Left renal cortex interstitium (tissue), 4 donors: ENCODE measurements at regions not wholly inside any gene's neighbourhood (a gene's known extent, or its start where the extent isn't known, plus 50 kb on each side); places are given as distances from the start of the nearest gene placed in this dataset.
"Not testable (repeated sequence)": the region's sequence is repeated elsewhere in the genome, so short reads cannot be mapped to it uniquely, and the experiment has no call there.

Source experiments
- DNase-seq, 4 donors: peaks; one replicate each; pipeline ENCODE4 v3.0.0-alpha.2; 2013; ENCODE audit warnings: low read depth in 4 of 4, low spot score in 2 of 4, missing footprints in 1 of 4

DNA sequence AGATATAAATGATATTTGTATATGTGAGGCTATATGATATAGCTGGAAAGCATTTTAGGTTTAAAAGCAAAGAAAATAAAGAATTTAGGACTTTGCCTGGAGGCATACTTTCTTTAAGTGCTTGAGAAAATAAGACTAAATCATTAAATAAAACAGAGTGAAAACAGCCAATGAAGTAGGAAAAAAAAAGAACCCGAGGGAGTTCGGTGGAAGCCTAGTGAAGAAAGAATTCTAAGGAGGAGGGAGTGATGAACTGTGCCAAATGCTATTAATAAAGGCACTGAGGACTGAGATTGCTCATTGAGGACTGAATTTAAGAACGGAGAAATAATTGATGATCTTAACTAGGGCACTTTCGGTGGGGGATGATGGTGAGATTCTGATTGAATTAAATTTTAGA lies 573.5 kb downstream of the DSC3 start:
- no peak for DNase-seq

DNA sequence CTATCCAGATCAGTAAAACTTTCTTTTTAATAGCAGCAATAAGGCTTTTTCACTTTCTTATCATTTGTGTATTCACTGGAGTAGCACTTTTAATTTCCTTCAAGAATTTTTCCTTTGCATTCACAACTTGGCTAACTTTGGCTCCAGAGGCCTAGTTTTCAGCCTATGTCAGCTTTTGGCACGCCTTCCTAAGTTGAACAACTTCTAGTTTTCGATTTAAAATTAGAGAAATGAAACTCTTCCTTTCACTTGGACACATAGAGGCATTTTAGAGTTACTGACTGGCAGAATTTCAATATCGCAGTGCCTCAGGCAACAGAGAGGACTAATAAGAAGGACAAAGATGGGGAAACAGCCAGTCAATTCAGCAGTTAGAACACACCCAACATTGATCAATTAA lies 577.4 kb downstream of the DSC3 start:
- DNase-seq = no peak

DNA sequence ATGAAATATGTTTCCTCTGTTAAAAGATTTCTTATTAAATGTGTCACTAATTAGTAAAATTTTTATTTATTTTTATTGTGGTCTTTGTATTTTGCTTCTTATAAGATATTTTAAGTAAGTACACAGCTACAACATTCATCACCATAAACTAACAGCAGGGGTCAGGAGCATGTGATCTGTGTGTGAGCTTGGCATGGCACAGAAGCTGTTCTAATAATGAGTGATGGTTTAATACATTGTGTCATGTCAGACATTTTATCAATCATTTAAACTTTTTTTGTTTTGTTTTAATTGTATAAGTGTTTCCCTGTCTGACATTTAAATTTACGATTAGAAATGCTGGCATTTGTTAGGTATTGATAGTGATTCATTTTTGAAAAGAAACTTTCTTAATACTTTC lies 585.4 kb downstream of the DSC3 start:
- DNase-seq = no peak

DNA sequence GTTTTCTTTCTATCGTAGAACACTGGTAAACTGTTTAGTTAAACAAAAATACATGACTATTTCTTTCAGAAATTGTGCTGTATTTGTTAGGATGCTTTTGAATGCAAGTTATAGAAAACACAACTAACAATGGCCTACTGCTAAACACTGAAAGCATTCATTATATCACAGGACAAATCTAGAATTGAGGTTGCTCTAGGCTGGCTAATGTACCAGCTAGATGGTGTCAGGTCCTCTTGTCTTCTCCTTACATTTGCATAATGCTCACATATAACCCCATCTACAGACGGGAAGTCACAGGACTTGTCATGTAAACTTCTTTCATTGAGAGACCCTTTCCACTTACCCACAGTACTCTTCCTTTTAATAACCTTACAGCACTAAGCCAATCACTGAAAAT lies 586.8 kb downstream of the DSC3 start:
- DNase-seq = no peak

DNA sequence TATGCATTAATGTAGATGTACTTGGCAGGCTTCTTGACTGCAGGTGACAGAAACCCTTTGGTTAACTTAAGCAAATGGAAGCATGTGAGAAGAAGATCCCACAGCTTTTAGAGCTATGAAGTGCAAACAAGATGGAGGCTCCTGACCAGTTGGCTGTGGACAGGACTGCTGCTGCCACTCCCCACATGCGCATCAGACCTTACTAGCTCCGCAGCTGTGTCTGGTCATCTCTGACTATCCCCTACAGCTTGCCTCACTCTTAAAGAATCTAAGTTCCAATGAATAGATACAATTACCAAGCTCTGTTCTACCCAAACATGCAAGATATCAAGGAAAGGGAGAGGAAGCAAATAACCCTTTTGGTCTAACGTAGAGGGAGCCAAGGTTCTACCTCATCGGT lies 587.6 kb downstream of the DSC3 start:
- no peak for DNase-seq

DNA sequence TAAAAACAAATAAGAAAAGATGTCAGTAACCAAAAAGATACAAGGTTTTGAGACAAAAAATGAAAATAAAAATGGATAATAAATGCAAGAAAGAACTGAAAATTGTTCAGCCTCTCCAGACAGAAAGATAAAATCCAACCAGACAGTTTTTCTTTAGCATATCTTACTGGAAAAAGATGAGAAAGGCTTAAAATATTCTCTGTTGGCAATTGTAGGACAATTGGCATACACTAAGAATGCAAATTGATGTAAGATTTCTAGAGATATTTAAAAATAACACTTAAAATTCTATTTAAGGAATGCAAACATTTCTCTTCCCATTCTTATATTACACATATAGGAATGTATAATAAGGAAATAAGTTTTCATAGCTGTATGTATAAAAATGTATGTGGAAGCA lies 590.6 kb downstream of the DSC3 start:
- no peak for DNase-seq

DNA sequence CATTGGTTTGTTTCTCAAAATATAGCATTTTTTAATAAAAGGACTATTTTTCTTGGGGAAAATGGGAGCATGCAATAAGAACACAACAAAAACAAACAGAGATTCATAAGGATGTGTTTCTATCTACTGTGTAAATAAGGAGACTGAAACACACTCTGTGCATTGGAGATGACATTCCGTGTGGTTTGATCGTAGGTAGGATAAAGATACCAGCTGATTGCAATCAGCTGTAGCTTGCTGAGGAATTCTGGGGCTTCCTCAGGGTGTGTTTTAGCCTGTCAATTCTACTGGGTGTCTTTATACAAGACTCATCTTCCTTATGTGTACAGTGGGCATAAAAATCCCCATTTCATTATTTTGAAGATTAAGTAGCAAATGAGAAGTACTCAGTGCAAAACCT lies 591.6 kb downstream of the DSC3 start:
- DNase-seq = no peak

DNA sequence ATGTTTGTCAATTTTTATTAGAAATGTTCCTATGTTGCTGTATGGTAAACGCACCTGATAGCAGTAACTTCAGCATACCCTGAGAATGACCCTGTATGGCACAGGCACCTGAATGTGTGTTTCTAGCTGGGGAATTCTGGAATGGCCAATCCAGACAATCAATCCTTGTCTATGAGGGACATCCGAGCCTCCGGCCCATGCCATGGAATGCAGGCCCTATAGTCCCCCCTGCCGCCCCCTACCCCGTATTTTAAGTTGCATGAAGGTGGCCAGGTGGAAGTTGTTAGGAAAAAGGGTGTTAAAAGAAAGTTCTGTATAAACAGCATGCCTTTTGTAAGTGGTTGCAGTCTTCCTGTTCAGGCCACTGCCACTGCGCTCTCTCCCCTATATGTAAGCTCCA lies 595.9 kb downstream of the DSC3 start:
- DNase-seq = no peak

DNA sequence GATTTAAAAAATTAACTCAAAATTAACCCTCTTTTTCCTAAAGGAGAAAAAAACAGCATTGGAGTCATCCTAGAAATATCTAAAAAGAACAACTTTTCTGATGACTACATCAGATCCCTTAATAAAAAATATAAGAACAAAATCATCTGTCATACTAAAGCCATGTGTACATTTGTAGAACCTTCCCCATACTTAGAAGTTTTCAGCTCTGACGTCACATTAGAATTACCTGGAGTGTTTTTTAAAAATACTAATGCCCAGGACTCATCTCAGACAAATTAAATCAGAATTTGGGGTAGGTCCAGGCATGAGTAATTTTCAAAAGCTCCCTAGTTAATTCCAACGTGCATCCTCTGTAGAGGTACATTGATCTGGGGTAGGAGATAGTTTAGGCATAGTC lies 598.0 kb downstream of the DSC3 start:
- DNase-seq = no peak

DNA sequence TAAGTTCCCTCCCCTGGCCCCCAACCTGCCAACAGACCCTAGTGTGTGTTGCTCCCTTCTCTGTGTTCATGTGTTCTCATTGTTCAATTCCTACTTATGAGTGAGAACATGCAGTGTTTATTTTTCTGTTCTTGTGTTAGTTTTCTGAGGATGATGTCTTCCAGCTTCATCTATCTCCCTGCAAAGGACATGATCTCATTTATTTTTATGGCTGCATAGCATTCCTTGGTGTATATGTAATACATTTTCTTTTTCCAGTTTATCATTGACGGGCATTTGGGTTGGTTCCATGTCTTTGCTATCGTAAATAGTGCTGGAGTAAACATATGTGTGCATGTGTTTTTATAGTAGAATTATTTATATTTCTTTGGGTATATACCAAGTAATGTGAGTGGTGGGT lies 602.2 kb downstream of the DSC3 start:
- DNase-seq = no peak

DNA sequence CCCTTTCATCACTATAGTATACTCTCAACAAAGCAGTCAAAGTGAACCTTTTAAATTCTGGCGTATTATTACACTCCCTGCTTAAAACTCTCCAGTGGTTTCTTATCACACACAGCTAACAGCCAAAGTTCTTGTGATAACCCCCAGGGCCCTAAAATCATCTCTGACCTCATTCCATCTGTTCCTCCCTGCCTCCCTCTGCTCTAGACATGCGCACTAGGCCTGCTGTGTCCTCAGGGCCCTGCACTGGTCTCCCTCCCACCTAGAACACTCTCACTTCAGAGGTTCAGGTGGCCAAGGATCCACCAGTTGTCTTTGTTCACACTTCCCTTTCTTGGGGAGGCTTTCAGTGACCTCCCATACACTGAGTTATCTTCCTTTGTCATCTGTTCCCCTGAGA lies 603.4 kb downstream of the DSC3 start:
- no peak for DNase-seq

DNA sequence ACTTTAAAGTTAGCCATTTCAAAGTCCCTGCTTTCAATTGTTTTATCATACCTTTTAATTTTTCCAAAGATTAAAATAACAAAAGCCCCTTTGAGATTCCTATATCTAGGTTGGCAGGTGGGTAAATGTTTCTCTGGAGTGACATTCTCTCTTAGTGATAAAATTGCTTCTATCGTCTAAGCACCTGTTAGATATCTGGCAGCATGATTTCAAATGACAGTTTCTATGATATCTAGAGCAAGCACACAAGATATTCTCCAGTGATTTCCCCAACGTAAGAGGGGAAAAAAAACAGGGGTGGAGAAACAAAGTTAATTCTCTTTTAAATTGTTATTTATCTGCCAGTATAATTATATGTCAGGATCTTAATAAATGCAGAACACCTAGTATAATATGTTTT lies 610.2 kb downstream of the DSC3 start:
- no peak for DNase-seq

DNA sequence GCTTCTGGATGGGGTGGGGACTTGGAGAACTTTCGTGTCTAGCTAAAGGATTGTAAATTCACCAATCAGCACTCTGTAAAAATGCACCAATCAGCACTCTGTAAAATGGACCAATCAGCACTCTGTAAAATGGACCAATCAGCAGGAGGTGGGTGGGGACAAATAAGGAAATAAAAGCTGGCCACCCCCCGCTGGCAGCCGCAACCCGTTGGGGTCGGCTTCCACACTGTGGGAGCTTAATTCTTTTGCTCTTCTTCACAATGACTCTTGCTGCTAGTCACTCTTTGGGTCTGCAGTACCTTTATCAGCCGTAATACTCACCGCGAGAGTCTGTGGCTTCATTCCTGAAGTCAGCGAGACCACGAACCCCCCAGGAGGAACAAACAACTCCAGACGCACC lies 623.1 kb downstream of the DSC3 start:
- not testable (repeated sequence) for DNase-seq

DNA sequence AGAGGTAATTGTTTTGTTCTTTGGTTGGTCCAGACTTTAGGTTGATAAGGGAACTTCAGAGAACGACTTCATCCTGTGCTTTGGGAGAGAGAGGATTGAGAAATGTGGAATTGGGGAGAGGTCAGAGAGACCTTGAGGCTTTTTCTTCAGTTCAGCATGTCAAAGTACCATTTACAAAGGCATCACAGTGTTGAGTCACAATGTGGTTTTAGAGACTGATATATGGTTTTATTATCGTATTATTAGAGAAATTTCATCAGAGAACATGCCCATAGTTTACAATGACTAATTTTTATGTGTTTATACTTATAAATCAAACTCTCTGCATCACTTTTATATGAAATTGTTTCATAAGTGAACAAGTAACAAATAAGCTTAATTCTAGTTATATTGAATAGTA lies 626.6 kb downstream of the DSC3 start:
- DNase-seq = no peak

DNA sequence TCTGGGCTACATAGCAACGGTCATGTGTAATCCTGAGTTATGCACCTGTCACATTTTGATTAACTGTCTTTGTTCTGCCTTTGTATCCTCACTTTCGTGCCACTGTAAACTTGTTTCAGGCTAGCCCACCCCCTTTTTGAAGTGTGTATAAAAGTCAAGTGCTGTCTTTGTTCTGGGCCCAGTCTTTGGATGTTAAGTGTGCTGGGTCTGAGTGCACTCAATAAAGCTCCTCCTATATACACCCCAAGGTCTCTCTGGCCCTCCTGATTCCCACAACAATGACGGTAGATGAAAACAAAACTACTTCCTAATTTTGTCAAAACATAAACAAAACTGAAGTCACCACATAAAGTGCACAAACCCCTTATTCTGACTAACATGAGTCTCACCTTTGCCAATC lies 633.4 kb downstream of the DSC3 start:
- no peak for DNase-seq

DNA sequence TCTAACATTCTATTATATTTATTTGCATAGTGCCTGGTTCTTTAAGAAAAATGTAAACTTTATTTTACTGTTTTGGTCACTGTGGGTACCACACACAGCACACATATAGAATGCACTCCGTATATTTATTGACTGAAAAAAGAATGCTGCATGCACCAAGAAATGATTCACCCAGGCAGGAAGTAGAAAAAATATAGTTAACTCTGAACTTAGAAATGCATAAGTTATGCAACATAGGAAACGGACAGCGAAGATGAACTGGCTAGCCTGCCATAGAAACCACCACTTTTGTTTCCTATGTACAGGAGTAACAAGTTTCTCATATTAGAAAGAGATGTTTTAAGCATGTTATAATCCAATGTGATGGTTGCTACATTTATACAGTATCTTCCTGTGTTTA lies 635.8 kb downstream of the DSC3 start:
- DNase-seq = no peak

DNA sequence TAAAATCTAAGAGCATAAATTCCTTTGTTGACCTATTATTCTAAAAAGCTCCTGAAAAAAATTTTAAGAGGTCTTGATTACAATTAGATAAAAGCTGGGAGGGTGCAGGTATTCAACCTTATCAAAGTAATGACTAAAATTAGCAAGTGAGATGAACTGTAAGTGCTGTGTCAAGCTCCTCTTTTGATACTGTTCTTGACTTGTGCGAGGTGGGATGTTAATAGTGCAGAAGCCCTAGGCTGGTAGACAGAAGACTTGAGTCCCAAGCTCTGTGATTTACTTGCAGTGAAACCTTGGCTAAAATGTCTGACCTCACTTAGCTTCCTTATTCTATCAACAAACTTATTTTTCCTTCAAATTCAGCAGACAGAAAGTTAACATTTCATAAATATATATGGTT lies 637.5 kb downstream of the DSC3 start:
- DNase-seq = no peak

DNA sequence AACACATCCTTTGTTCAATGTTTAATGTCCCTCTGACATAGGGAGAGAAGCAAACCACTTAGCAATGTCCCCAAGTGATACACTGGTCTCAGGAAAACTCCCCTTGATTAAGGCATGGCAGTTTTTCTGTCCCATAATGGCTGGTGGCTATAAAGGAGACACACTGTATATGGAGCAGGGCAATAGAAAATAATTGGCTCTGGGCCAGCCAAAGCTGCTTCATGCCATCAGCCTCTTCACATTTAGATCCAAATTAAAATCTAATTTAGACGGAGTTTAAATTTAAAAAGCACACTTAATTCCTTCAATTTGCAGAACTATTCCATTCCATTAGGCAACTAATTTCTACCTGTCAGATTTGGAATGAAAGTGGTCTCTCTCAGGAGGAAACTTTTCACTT lies 638.1 kb downstream of the DSC3 start:
- no peak for DNase-seq

DNA sequence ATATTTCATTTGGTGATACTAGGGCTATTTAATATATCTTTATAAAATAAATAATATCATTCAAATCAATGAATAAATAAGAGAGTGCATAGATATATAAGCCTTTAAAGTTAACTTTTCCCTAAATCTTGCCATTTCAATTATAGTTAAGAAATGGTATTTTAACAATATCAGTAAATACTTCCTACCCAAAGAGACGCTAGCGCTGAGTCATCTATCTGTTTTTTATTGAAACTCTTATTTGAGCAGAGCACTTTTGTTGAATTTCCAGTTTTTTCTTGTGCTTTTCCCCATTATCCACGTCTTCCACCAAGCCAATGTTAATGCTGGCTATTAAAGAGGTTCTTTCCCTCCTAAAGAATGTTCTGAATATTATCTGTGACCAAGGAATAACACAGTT lies 639.3 kb downstream of the DSC3 start:
- no peak for DNase-seq

DNA sequence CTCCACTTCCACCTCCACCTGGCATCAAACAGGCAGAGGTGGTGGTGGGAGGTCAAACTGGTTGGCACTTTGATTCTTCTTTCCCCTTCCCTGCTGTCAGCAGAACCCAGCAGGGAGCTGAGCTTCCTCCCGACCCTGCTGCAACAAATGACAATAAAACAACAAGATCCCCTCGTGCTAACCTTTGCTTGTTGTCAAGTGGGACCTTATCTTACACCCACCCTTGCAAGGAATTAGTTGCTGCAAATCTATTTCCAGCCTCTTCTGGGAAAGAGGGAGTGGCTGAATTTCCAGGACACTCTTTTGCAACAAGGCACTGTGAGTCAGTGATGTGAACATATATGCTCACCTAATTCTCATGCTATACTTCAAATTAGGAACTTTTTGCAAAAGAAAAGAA lies 655.1 kb downstream of the DSC3 start:
- DNase-seq = no peak

DNA sequence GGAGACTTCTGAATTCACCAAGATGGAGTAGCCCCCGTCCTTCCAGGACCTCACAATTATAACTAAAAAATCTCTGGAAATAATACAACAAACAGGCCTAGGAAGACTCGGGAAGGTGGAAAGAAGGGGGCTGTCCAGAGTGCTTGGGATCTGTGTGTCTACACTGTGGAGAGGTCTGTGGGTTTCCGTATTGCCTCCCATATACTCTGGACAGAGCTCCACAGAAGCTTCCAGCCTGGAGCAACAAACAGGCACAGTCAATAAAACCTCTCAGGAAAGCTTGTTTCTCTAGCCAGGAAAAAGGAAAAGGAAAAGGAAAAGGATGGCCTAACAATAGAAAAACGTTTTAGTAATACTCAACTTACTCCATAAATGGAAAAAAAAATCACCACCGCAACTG lies 655.9 kb downstream of the DSC3 start:
- DNase-seq = no peak

DNA sequence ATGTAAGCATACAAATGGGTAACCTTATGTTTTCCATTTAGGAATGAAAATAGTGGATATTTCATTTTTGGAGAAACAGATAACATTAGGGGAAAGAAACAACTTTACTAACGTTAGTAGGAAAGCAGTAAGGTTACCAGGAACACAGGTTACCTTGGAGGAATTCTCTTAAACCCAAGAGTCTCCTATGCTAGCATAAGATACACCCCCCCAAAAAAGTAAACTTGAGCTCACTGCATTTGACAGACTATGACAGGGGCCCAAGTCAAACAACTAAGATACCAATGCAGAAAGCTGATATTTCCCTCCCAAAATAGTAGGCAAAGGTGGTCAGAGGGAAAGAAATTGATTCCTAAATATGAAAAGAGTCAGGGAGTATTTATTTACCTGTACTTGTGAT lies 656.9 kb downstream of the DSC3 start:
- no peak for DNase-seq

DNA sequence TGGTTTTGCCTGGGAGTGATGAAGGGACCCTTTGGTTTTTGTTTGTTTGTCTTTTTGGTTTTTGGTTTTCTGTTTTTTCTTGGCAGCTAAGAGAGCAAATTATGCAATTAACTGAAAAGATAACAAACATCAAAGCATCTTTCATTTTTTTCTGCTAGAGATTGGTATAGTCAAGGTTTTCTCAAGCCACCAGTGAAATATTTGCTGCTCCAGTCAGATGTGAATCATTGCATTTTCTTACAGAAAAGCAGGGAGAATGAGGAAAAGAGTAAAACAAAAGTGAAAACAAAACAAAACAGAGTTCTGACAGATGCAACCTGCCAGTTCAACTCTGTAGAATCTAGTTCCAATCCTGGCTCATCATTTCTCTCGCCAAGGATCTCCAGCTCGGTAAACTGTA lies 660.7 kb downstream of the DSC3 start:
- no peak for DNase-seq

DNA sequence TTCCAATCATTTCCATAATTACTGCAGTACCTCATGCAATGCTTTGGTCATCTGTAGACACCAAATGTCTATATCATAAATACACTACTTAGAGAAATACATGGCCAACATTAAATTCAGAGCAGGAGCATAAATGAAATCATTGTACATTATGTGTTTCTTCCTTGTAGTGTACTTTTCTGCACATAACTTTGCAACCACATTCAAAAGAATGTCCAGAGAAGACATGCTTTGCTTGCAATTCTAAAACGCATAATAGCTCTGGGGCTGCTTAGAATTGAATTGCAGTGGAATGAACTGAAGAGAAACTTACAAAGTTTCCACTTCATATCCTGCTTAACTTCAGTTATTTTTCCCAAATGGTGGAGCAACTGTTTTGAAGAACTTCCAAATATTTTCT lies 664.4 kb downstream of the DSC3 start:
- no peak for DNase-seq
